ENCODE measurements at regions not wholly inside any gene's neighbourhood (a gene's known extent, or its start where the extent isn't known, plus 50 kb on each side); places are given as distances from the start of the nearest gene placed in this dataset.

- TF ChIP-seq CTCF (conservative IDR thresholded peaks at IDR 0.05), result no peak
- Histone ChIP-seq H3K27me3 (ENCODE audit: control insufficient read depth, insufficient read depth, low read length, poor library complexity, severe bottlenecking) (no peaks in the 10 kb centered on the region), H3K4me1 (ENCODE audit: control insufficient read depth, insufficient read depth, low read length) (no peaks in the 10 kb centered on the region), H3K27ac (ENCODE audit: low read depth, low read length) (no peak overlapping the region), H3K9ac (ENCODE audit: extremely low read depth, low read length, poor library complexity, severe bottlenecking) (no peak overlapping the region), H3K4me3 (ENCODE audit: low read length) (no peak overlapping the region), H3K36me3 (ENCODE audit: control insufficient read depth, insufficient read depth, low read length) (no peaks in the 10 kb centered on the region), H3K9me3 (ENCODE audit: control insufficient read depth, low read length) (no peaks in the 10 kb centered on the region)
- H3K27me3 Mint-ChIP-seq (ENCODE audit: insufficient read depth), result no peaks in the 10 kb centered on the region
- no peaks in the 10 kb centered on the region for H3K4me1 Mint-ChIP-seq
- WGBS, 2 experiments (ENCODE audit: insufficient coverage in 1 of 2, insufficient read length in 1 of 2), result 91 to 92% methylated on average over 4 to 7 of the region's 7 CpGs
- H3K36me3 Mint-ChIP-seq (ENCODE audit: low read depth), result no peaks in the 10 kb centered on the region
- DNase-seq, result no peak
- H3K4me3 Mint-ChIP-seq, result no peak overlapping the region
- H3K9me3 Mint-ChIP-seq, result no peaks in the 10 kb centered on the region
- H3K27ac Mint-ChIP-seq, result no peak overlapping the region
Observed at GRCh38 chr16:9462984-9463383, 371.5 kb downstream of the HAPSTR1 start.

- H3K9ac ChIP-seq (ENCODE audit: extremely low read depth, low read length, poor library complexity, severe bottlenecking), result no peak overlapping the region
- DNase-seq, result no peak
- 88 to 96% methylated on average over 1 to 2 of the region's 3 CpGs for WGBS, 2 experiments (ENCODE audit: insufficient coverage in 1 of 2, insufficient read length in 1 of 2)
- no peaks in the 10 kb centered on the region for H3K36me3 ChIP-seq (ENCODE audit: control insufficient read depth, insufficient read depth, low read length)
- Mint-ChIP-seq H3K9me3 (no peaks in the 10 kb centered on the region), H3K27me3 (ENCODE audit: insufficient read depth) (no peaks in the 10 kb centered on the region), H3K36me3 (ENCODE audit: low read depth) (no peaks in the 10 kb centered on the region), H3K27ac (no peak overlapping the region), H3K4me1 (no peaks in the 10 kb centered on the region), H3K4me3 (no peak overlapping the region)
- no peaks in the 10 kb centered on the region for H3K4me1 ChIP-seq (ENCODE audit: control insufficient read depth, insufficient read depth, low read length)
- H3K4me3 ChIP-seq (ENCODE audit: low read length), result no peak overlapping the region
- no peak overlapping the region for H3K27ac ChIP-seq (ENCODE audit: low read depth, low read length)
- no peak for TF ChIP-seq CTCF (conservative IDR thresholded peaks at IDR 0.05)
- no peaks in the 10 kb centered on the region for H3K9me3 ChIP-seq (ENCODE audit: control insufficient read depth, low read length)
- H3K27me3 ChIP-seq (ENCODE audit: control insufficient read depth, insufficient read depth, low read length, poor library complexity, severe bottlenecking), result no peaks in the 10 kb centered on the region
Observed at GRCh38 chr16:9463461-9463860, 372.0 kb downstream of the HAPSTR1 start.

GRCh38 chr16:9465161-9465560 is 373.7 kb downstream of the HAPSTR1 start:
- DNase-seq, result no peak
- Histone ChIP-seq H3K36me3 (ENCODE audit: control insufficient read depth, insufficient read depth, low read length) (no peaks in the 10 kb centered on the region), H3K9me3 (ENCODE audit: control insufficient read depth, low read length) (no peaks in the 10 kb centered on the region), H3K9ac (ENCODE audit: extremely low read depth, low read length, poor library complexity, severe bottlenecking) (no peak overlapping the region), H3K27ac (ENCODE audit: low read depth, low read length) (no peak overlapping the region), H3K27me3 (ENCODE audit: control insufficient read depth, insufficient read depth, low read length, poor library complexity, severe bottlenecking) (no peaks in the 10 kb centered on the region), H3K4me1 (ENCODE audit: control insufficient read depth, insufficient read depth, low read length) (no peaks in the 10 kb centered on the region), H3K4me3 (ENCODE audit: low read length) (no peak overlapping the region)
- peaks cover 2% of the 10 kb centered on the region for H3K9me3 Mint-ChIP-seq
- no peak overlapping the region for H3K4me3 Mint-ChIP-seq
- no peak for TF ChIP-seq CTCF (conservative IDR thresholded peaks at IDR 0.05)
- WGBS, 2 experiments (ENCODE audit: insufficient coverage in 1 of 2, insufficient read length in 1 of 2), result 95 to 100% methylated on average over 3 to 4 of the region's 4 CpGs
- no peaks in the 10 kb centered on the region for H3K36me3 Mint-ChIP-seq (ENCODE audit: low read depth)
- H3K27me3 Mint-ChIP-seq (ENCODE audit: insufficient read depth), result no peaks in the 10 kb centered on the region
- H3K27ac Mint-ChIP-seq, result peak overlapping the region; percentile 32
- H3K4me1 Mint-ChIP-seq, result no peaks in the 10 kb centered on the region
